ENCODE measurements at regions not wholly inside any gene's neighbourhood (a gene's known extent, or its start where the extent isn't known, plus 50 kb on each side); places are given as distances from the start of the nearest gene placed in this dataset.

DNA sequence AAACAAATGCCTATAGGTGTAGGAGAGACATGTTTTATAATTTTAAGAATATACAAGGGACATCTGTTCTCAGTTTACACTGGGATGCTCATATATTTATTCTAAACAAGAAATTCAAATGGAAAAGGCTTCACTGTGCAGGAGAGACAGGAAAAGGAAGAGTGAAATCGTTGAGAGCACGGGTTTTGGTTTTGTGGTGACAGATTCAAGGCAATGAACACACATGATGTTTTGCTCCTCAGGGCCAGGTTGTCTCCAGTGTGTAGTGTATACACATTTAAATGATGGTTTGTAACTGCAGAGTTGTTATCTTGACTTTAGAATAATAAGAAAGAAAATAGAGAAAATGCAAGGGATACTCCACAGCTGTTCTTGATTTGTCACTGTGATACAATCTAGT is 73.7 kb downstream of the S1PR1 start:
- H3K9me3 Mint-ChIP-seq (ENCODE audit: low read depth) = no peaks in the 10 kb centered on the region
- peaks cover 82% of the 10 kb centered on the region for H3K4me1 Mint-ChIP-seq (ENCODE audit: low read depth)
- H3K27me3 Mint-ChIP-seq = no peaks in the 10 kb centered on the region
- peak overlapping the region; percentile 84 for H3K4me3 Mint-ChIP-seq
- H3K27ac Mint-ChIP-seq = peak overlapping the region; percentile 88
- no peaks in the 10 kb centered on the region for H3K36me3 Mint-ChIP-seq

DNA sequence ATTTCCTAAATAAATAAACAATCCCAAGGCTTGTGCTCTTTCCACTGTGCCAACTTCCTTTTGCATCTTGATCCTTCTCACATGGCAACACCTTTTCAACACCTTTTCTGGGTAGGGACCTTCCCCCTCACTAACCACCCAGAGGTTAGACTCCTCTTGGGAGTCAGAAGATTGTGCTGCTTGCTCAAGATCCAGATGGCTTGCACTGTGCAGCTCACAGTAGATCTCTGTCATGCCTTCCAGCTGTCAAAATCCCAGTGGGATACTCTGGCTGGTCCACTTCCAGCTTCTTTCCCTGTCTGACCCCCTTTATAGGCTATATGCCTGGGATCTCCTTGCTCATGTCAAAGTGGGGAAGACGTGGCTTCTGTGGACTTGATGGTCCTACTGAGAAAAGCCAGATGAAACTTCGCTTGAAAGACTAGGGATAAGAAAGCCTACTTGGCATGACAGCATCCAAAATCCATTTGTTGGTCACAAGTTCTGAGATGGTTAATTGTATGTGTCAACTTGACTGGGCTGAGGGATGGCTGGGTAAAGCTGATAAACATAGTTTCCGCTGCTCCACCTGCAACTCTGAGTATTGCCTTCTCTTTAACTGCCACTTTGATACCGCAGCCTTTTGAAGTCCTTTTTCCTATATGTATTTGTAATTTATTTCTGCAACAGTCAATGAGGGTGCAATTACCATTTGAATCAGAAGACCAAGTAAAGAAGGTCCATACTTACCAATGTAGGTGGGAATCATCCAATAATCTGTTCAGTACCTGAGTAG is 74.5 kb downstream of the S1PR1 start:
- no peaks in the 10 kb centered on the region for H3K27me3 Mint-ChIP-seq
- H3K27ac Mint-ChIP-seq = peak overlapping the region; percentile 88
- no peaks in the 10 kb centered on the region for H3K36me3 Mint-ChIP-seq
- H3K9me3 Mint-ChIP-seq (ENCODE audit: low read depth) = no peaks in the 10 kb centered on the region
- H3K4me1 Mint-ChIP-seq (ENCODE audit: low read depth) = peaks cover 82% of the 10 kb centered on the region
- H3K4me3 Mint-ChIP-seq = peak overlapping the region; percentile 46

DNA sequence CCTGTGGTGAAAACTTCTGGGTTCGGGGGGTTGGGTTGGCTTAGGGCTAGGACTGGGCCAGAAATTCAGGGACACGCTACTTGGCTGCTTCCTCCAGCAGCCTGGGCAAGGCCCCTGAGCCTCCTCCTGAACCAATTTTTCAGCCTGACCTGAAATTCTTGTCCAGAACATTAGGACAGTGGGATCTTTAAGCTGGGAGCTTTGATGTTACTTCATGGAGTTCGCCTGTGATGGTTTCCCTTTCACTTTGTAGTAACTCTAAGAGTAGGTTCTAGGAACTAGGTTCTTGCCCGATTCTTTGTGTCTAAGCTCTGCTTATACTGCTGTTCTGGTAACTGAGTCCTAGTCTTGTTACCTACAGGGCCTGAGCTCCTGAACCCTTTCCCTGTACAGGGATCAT is 75.3 kb downstream of the S1PR1 start:
- H3K4me3 Mint-ChIP-seq = peak overlapping the region; percentile 46
- H3K27me3 Mint-ChIP-seq = no peaks in the 10 kb centered on the region
- H3K4me1 Mint-ChIP-seq (ENCODE audit: low read depth) = peaks cover 80% of the 10 kb centered on the region
- no peaks in the 10 kb centered on the region for H3K9me3 Mint-ChIP-seq (ENCODE audit: low read depth)
- H3K36me3 Mint-ChIP-seq = no peaks in the 10 kb centered on the region
- H3K27ac Mint-ChIP-seq = peak overlapping the region; percentile 88

DNA sequence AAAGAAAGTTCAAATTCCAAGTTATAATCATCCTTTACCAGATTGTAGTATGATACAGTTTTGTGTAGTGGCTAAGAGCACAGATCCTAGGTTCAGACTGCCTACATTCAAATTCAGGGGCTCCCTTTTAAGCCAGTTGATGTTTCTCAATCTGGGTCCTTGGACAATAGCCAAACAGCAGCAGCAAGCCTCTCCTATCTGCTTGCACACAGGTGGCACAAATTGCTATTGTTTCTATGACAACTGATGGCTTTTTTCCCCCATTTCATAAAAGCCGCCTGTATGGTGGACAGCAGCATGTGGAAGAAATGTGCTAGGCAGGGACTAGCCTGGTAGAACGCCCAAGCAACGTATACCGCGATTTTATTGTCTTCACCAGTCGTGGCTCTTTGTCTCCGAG is 76.5 kb downstream of the S1PR1 start:
- Mint-ChIP-seq H3K9me3 (ENCODE audit: low read depth) (no peaks in the 10 kb centered on the region), H3K4me1 (ENCODE audit: low read depth) (peaks cover 68% of the 10 kb centered on the region), H3K36me3 (no peaks in the 10 kb centered on the region), H3K27ac (peak overlapping the region; percentile 10), H3K27me3 (no peaks in the 10 kb centered on the region), H3K4me3 (no peak overlapping the region)

DNA sequence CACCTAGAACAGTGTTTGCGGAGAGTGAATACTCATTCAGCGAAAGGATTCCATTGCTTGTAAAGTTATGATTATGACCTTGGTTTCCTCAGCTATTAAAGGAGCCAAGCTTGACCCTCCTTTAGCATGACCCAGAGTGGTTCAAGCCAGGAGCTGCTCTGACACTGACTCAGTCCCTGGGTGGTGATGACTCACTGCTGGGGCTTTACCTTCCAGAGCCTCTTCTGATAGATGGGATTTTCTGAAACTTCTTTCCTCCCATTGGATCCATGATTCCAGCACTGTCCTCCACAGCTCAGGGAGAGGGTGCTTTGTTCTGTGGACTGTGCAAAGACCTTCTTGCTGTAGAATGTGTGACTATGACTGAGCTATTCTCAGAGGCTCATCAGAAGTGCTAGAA is 77.4 kb downstream of the S1PR1 start:
- H3K9me3 Mint-ChIP-seq (ENCODE audit: low read depth) = no peaks in the 10 kb centered on the region
- no peak overlapping the region for H3K4me3 Mint-ChIP-seq
- no peaks in the 10 kb centered on the region for H3K36me3 Mint-ChIP-seq
- no peaks in the 10 kb centered on the region for H3K27me3 Mint-ChIP-seq
- peaks cover 60% of the 10 kb centered on the region for H3K4me1 Mint-ChIP-seq (ENCODE audit: low read depth)
- H3K27ac Mint-ChIP-seq = no peak overlapping the region

DNA sequence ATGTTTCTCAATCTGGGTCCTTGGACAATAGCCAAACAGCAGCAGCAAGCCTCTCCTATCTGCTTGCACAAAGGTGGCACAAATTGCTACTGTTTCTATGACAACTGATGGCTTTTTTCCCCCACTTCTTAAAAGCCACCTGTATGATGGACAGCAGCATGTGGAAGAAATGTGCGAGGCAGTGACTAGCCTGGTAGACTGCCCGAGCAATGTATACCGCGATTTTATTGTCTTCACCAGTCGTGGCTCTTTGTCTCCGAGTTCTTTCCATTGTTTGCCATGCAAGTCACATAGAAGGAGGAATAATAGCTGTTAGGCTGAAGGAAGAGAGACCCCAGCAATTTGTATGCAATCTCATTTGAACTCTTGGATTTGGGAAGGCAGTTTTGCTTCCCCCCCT is 79.4 kb downstream of the S1PR1 start:
- no peak overlapping the region for H3K27ac Mint-ChIP-seq
- H3K4me1 Mint-ChIP-seq (ENCODE audit: low read depth) = peaks cover 40% of the 10 kb centered on the region
- no peak overlapping the region for H3K4me3 Mint-ChIP-seq
- H3K27me3 Mint-ChIP-seq = no peaks in the 10 kb centered on the region
- H3K36me3 Mint-ChIP-seq = no peaks in the 10 kb centered on the region
- no peaks in the 10 kb centered on the region for H3K9me3 Mint-ChIP-seq (ENCODE audit: low read depth)

DNA sequence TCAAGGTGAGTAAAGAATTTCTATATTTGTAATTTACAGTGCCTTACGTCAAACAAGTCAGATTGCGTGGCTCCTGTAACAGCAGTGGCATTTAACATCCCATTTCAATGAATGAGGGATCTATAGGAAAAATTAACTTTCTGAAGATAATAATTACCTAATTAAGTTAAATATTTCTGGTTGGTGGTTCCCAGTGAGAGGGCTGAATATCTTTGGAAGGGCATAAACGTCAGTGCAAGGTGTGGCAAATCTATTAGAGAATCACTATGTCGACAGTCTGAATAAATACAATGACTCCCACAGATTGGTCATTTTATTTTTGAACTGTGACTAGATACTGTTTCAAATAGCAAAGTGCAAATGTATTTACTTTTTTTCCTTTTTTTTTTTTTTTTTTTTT is 80.0 kb downstream of the S1PR1 start:
- Mint-ChIP-seq H3K36me3 (no peaks in the 10 kb centered on the region), H3K9me3 (ENCODE audit: low read depth) (no peaks in the 10 kb centered on the region), H3K4me1 (ENCODE audit: low read depth) (peaks cover 34% of the 10 kb centered on the region), H3K27me3 (no peaks in the 10 kb centered on the region), H3K4me3 (no peak overlapping the region), H3K27ac (no peak overlapping the region)

DNA sequence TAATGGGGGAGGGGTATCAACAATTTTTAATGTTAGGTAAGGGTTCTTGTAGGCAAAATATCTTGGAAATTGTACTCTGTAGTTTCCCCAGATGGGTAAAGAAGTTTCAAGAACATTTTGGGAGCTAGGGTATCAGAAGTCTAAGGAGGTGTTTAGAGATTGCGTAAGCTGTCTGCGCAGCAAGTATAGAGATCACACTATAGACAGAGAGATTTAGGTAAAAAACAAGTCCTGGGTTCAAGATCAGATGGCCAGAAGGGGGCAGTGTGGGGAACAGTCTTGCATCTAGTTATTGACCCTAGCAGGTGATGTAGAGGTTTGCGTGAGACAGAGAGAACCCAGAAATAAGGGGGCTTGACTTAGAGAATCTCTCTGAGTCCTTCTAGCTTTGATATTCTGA is 80.8 kb downstream of the S1PR1 start:
- no peaks in the 10 kb centered on the region for H3K27me3 Mint-ChIP-seq
- no peaks in the 10 kb centered on the region for H3K9me3 Mint-ChIP-seq (ENCODE audit: low read depth)
- H3K36me3 Mint-ChIP-seq = no peaks in the 10 kb centered on the region
- H3K4me3 Mint-ChIP-seq = no peak overlapping the region
- H3K27ac Mint-ChIP-seq = no peak overlapping the region
- peaks cover 28% of the 10 kb centered on the region for H3K4me1 Mint-ChIP-seq (ENCODE audit: low read depth)

DNA sequence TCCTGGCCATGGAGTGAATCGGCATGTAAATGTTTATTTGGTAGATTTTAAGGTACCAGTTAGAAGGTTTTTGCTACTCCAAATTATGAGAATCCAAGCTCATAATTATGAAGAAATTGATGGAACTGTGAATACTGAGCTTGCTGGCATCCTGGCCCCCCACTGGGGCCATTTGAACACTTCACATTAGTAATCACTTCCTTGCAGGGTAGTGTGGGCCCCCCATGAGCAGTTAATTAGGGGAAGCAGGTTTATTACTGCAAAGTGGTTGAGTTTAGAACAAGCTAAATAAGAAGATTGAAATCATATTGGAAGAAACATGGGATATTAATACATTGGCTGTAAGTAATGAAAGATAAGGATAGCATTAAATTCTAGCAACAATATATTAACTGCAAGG is 86.7 kb downstream of the S1PR1 start:
- Mint-ChIP-seq H3K27ac (no peak overlapping the region), H3K4me3 (no peak overlapping the region), H3K4me1 (ENCODE audit: low read depth) (peaks cover 2% of the 10 kb centered on the region), H3K27me3 (no peaks in the 10 kb centered on the region), H3K9me3 (ENCODE audit: low read depth) (no peaks in the 10 kb centered on the region), H3K36me3 (no peaks in the 10 kb centered on the region)

DNA sequence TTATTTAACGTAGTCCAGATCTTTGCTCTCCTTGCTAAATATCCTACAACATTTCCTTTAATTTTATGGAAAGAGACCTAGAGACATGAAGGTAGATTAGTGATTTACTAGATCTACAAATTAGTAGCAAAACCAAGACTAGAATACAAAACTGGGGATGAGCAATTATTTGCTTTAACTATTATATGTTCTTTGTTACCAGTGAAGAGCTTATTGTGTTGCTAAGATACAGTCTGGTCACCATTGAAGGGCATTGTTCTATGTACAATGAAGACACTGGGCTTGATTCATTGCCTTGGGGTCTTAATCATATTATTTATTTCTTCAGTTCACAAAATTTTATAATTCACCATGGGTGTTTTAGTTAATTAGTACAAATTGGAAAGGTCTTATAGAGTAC is 88.3 kb downstream of the S1PR1 start:
- H3K4me3 Mint-ChIP-seq = no peak overlapping the region
- H3K9me3 Mint-ChIP-seq (ENCODE audit: low read depth) = no peaks in the 10 kb centered on the region
- H3K27ac Mint-ChIP-seq = no peak overlapping the region
- H3K4me1 Mint-ChIP-seq (ENCODE audit: low read depth) = peaks cover 2% of the 10 kb centered on the region
- no peaks in the 10 kb centered on the region for H3K36me3 Mint-ChIP-seq
- H3K27me3 Mint-ChIP-seq = no peaks in the 10 kb centered on the region

DNA sequence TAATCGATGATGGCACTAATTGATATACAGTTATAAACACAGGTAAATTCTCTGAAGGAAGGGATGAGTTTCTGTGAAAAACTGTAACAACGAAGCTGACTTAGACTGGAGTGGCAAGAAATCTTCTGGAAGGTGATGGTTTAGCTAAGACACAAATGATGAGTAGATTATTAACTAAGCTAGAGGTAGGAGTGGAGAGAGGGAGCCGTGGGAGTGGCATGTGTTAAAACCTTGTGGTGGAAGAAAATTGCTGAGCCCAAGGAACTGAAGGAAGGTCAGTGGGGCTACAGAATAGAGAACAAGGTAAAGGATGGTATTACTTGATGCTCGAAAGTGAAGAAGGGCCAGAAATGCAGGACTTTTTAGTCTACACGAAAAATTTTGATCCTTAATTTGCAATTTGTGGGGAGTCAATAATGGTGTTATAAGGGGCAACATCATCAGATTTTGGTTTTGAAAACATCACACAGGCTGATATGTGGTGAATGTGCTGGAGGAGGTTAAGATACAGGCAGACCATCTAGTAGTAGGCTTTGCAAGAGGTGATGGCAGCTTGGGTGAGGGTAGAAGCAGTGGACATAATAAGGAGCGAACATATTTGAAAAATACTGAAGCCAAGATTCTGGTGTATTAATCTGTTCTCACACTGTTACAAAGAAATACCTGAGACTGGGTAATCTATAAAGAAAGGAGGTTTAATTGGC is 93.8 kb downstream of the S1PR1 start:
- Mint-ChIP-seq H3K27ac (no peak overlapping the region), H3K4me3 (no peak overlapping the region), H3K9me3 (ENCODE audit: low read depth) (no peaks in the 10 kb centered on the region), H3K27me3 (no peaks in the 10 kb centered on the region), H3K36me3 (peaks cover 5% of the 10 kb centered on the region), H3K4me1 (ENCODE audit: low read depth) (peaks cover 7% of the 10 kb centered on the region)

DNA sequence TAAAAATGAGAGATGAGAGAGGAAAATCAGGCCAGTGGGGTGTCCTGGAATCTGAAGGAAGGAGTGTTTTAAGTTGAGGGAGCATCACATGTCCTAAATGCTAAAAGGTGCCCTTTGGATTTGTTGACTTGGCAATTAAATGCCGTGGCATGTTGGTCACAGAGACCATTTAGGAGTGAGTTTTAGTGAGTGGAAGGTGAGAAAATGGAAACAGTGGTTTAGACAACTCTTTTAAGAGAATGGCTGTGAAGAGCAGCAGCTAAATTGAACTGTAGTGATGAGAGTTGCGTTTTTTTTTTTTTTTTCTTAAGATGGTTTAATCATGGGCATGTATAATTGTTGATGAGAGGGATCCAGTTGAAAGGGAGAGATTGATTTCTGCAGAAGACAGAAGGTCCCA is 95.0 kb downstream of the S1PR1 start:
- Mint-ChIP-seq H3K36me3 (peaks cover 5% of the 10 kb centered on the region), H3K9me3 (ENCODE audit: low read depth) (peaks cover 6% of the 10 kb centered on the region), H3K4me1 (ENCODE audit: low read depth) (peaks cover 7% of the 10 kb centered on the region), H3K4me3 (no peak overlapping the region), H3K27me3 (no peaks in the 10 kb centered on the region), H3K27ac (no peak overlapping the region)

DNA sequence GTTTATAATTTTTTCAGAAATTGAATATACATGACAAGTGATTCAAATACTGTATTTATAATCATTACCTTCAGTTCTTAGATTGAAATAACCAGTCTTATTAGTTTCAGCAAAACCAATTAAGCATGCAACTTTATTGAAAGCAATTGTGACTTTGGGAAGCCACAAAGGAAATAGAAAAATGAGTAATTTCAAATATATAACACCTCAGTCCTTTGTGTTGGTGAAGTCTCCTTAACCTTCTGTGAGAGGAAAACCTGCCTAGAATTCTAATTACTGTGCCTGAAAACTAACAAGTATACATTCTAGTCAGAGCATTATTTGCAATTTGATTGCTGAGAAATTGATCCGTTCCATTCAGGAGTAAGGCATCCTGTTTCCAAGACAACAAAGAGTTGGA is 95.8 kb downstream of the S1PR1 start:
- no peak overlapping the region for H3K27ac Mint-ChIP-seq
- H3K4me1 Mint-ChIP-seq (ENCODE audit: low read depth) = peaks cover 7% of the 10 kb centered on the region
- no peak overlapping the region for H3K4me3 Mint-ChIP-seq
- H3K9me3 Mint-ChIP-seq (ENCODE audit: low read depth) = peaks cover 9% of the 10 kb centered on the region
- H3K27me3 Mint-ChIP-seq = no peaks in the 10 kb centered on the region
- H3K36me3 Mint-ChIP-seq = peaks cover 5% of the 10 kb centered on the region

DNA sequence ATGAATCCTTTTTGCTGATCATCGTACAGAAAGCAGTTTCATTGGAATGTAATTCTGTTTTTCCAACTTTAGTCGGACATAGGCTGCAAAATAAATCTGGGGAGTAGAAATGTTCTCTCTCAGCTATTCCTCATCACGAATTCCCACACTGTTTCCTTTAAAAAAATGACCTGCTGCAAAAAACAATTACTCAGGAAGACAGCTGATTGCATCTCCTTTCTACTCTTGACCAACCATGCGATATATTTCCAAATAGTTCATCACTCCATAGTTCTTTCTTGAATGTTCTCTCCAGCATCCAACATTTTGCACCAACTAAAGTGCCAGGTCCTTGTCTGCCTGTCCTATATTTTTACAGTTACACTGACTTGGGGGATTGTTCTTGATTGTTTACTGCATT is 96.4 kb downstream of the S1PR1 start:
- peaks cover 9% of the 10 kb centered on the region for H3K9me3 Mint-ChIP-seq (ENCODE audit: low read depth)
- peaks cover 9% of the 10 kb centered on the region for H3K4me1 Mint-ChIP-seq (ENCODE audit: low read depth)
- H3K27me3 Mint-ChIP-seq = no peaks in the 10 kb centered on the region
- H3K27ac Mint-ChIP-seq = no peak overlapping the region
- H3K36me3 Mint-ChIP-seq = peaks cover 5% of the 10 kb centered on the region
- no peak overlapping the region for H3K4me3 Mint-ChIP-seq

DNA sequence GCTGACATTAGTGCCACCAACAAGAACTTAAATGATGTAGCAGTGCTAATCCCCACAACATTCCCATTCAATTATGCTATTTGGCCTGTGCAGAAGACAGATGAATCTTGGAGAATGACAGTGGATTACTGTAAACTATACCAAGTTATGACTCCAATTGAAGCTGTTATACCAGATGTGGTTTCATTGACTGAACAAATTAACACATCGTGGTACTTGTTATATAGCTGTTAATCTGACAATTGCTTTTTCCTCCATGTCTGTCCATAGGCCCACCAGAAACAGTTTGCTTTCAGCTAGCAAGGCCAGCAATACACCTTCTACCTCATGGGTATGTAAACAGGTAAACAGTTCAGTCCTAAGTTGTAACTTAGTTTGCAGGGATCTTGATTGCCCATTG is 101.1 kb downstream of the S1PR1 start:
- peaks cover 9% of the 10 kb centered on the region for H3K9me3 Mint-ChIP-seq (ENCODE audit: low read depth)
- peaks cover 7% of the 10 kb centered on the region for H3K36me3 Mint-ChIP-seq
- H3K27ac Mint-ChIP-seq = no peak overlapping the region
- H3K4me3 Mint-ChIP-seq = no peak overlapping the region
- peaks cover 12% of the 10 kb centered on the region for H3K4me1 Mint-ChIP-seq (ENCODE audit: low read depth)
- H3K27me3 Mint-ChIP-seq = no peaks in the 10 kb centered on the region

Measured in activated naive CD8-positive, alpha-beta T cell (primary cell).